Small intestine (tissue), 7 donors: ENCODE measurements at regions not wholly inside any gene's neighbourhood (a gene's known extent, or its start where the extent isn't known, plus 50 kb on each side); places are given as distances from the start of the nearest gene placed in this dataset.
"Not testable (repeated sequence)": the region's sequence is repeated elsewhere in the genome, so short reads cannot be mapped to it uniquely, and the experiment has no call there.

Experiments
- DNase-seq, 2 donors: peaks; one replicate each; pipeline versions ENCODE4 v3.0.0 to v3.0.0-alpha.2; 2013
- FAIRE-seq: peaks from 2 replicates; lab custom pipeline; 2012; peaks lifted over from hg19 to GRCh38; lab: Jason Lieb, UNC
- H3K27ac ChIP-seq, 3 donors: one replicate each; pipeline ENCODE4 v1.5.1; 2013; ENCODE audit warnings: low read length in 2 of 3, mild to moderate bottlenecking in 2 of 3, control low read depth in 1 of 3, inconsistent platforms in 1 of 3, low read depth in 1 of 3, moderate library complexity in 1 of 3
- H3K27me3 ChIP-seq, 3 donors: one replicate each; pipeline ENCODE4 v1.6.1; 2013; ENCODE audit warnings: low read length in 3 of 3, inconsistent platforms in 1 of 3; ENCODE audit not compliant: control insufficient read depth in 3 of 3, insufficient read depth in 3 of 3
- H3K36me3 ChIP-seq, 3 donors: one replicate each; pipeline ENCODE4 v1.6.1; 2013; ENCODE audit warnings: low read length in 3 of 3, inconsistent platforms in 1 of 3, low read depth in 1 of 3, mild to moderate bottlenecking in 1 of 3, moderate library complexity in 1 of 3; ENCODE audit not compliant: control insufficient read depth in 3 of 3, insufficient read depth in 2 of 3
- H3K4me1 ChIP-seq, 3 donors: one replicate each; pipeline ENCODE4 v1.6.1; 2013; ENCODE audit warnings: low read length in 2 of 3, inconsistent platforms in 1 of 3, low read depth in 1 of 3, mild to moderate bottlenecking in 1 of 3, moderate library complexity in 1 of 3; ENCODE audit not compliant: control insufficient read depth in 3 of 3, insufficient read depth in 2 of 3
- H3K4me3 ChIP-seq, 3 donors: one replicate each; pipeline ENCODE4 v1.5.1; 2013; ENCODE audit warnings: low read length in 3 of 3, control low read depth in 1 of 3, inconsistent platforms in 1 of 3, low read depth in 1 of 3, mild to moderate bottlenecking in 1 of 3, moderate library complexity in 1 of 3
- H3K9me3 ChIP-seq, 2 donors: one replicate each; pipeline ENCODE4 v1.6.1; 2013; ENCODE audit warnings: low read depth in 1 of 2, low read length in 1 of 2; ENCODE audit not compliant: control insufficient read depth in 2 of 2, insufficient read depth in 1 of 2
- WGBS, 3 donors: extraction: QIAGEN DNeasy Blood & Tissue Kit; methylation state at CpG; one replicate each; pipeline ENCODE4 v1.1.7; 2013; 5-methylcytosine and 5-hydroxymethylcytosine counted together
- donor health status: healthy with polysubstance abuse.
- donor health status: control.
- donor health status: control.
- donor health status: Bipolar disorder and iron deficiency.
- donor health status: healthy.

DNA sequence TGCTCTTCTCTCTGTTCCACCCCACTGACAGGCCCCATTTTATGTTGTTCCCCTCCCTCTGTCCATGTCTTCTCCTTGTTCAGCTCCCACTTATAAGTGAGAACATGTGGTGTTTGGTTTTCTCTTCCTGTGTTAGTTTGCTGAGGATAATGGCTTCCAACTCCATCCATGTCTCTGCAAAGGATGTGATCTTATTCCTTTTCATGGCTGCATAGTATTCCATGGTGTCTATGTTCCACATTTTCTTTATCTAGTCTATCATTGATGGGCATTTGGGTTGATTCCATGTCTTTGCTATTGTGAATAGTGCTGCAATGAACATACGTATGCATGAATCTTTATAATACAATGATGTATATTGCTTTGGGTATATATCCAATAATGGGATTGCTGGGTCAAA, 283.4 kb upstream of the HS3ST5 start:
- not testable (repeated sequence) for H3K27me3 ChIP-seq, H3K4me1 ChIP-seq, FAIRE-seq, H3K27ac ChIP-seq, H3K9me3 ChIP-seq, H3K4me3 ChIP-seq, DNase-seq, H3K36me3 ChIP-seq
- 89 to 100% (median 98%) methylated on average over 1 of the region's 1 CpG for WGBS, 3 donors

DNA sequence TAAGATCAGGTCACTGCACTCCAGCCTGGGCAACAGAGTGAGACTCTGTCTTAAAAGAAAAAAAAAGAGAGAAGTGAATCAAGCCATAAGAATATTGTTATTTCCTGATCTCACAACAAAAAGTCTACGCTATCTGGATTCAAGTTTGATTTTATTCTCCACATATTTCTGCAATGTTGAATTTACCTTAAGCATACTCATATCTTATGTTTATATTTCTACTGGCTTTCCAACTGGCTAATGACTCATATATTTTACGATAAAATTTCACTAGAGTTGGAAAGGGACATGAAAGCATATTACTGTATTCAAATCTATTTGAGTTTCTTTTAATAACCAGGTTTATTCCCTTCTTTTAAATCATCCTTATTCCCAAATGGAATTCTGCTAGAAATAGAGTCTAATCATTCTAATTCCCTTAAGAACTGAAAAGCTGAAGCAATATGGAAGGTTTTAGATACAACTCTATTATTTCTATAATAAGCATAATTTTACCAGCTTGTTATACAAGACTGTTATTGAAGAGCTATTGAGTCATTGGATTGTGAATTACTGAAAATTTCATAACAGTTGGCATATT, 276.9 kb upstream of the HS3ST5 start:
- Histone ChIP-seq H3K9me3 (no peaks in the 10 kb centered on the region), H3K27ac (no peak overlapping the region), H3K36me3 (no peaks in the 10 kb centered on the region), H3K27me3 (no peaks in the 10 kb centered on the region), H3K4me1 (no peaks in the 10 kb centered on the region), H3K4me3 (no peak overlapping the region)
- DNase-seq, result no peak
- FAIRE-seq, result no peak
- 75 to 84% (median 77%) methylated on average over 2 of the region's 2 CpGs for WGBS, 3 donors

DNA sequence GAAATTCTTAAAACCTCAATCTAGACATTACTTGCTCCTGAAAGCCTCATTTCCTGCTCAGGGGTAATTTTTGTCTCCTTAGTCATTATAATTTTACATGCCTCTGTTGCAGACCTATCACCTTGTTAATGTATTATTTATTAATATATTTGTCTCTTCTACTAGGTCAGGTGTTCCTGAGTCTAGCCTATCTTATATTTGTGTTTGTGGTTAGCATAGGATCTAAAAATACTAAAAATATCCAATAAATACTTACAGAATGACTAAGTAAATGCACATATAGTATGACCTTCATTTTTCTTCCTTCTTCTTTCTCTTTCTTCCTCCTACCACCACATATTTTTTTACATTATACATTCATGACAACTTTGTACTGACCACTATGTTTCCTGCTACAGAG, 268.9 kb upstream of the HS3ST5 start:
- no peak for FAIRE-seq
- no peaks in the 10 kb centered on the region for H3K36me3 ChIP-seq
- H3K4me1 ChIP-seq, result no peaks in the 10 kb centered on the region
- no peak for DNase-seq
- no peaks in the 10 kb centered on the region for H3K27me3 ChIP-seq
- no peaks in the 10 kb centered on the region for H3K9me3 ChIP-seq
- no peak overlapping the region for H3K27ac ChIP-seq
- no peak overlapping the region for H3K4me3 ChIP-seq

DNA sequence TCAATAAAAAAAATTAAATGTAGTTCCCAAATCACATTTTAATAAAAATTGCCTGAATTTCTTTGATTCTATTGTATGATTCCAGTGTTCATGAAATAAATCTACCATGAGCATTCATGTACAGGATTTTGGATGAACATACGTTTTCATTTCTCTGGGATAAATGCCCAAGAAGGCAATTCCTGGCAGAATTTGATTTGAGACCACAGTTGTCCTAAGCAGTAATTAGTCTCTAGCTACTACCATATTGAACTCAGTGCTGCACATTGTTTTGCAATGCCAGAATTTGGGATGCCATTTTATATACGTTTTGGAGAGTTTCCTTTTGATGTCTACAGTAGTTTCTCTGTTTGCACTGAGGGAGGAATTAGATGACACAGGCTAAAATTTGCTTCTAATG, 265.3 kb upstream of the HS3ST5 start:
- Histone ChIP-seq H3K27ac (no peak overlapping the region), H3K4me3 (no peak overlapping the region), H3K9me3 (no peaks in the 10 kb centered on the region), H3K36me3 (no peaks in the 10 kb centered on the region), H3K27me3 (no peaks in the 10 kb centered on the region), H3K4me1 (no peaks in the 10 kb centered on the region)
- FAIRE-seq, result no peak
- WGBS, 3 donors, result 62 to 71% (median 64%) methylated on average over 2 of the region's 2 CpGs
- no peak for DNase-seq

DNA sequence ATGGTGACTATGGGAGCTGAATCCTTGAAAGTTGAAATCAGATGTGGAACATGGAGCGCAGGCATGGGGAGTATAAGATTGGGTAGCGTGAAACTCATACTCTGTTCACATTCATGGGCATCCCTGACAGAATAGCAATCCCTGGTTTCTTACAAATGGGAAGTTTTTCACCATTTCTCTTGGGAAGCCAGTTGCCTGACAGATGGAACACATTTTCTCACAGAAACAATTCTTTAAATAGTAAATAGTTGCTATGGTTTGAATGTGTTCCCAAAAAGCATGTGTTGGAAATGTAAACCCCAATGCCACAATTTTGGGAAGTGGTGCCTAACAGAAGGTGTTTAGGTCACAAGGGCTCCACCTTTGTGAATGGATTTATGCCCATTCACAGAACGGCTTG, 262.8 kb upstream of the HS3ST5 start:
- H3K9me3 ChIP-seq, result no peaks in the 10 kb centered on the region
- WGBS, 3 donors, result 67 to 90% (median 84%) methylated on average over 3 of the region's 3 CpGs
- DNase-seq (no peak), FAIRE-seq (no peak)
- no peaks in the 10 kb centered on the region for H3K36me3 ChIP-seq
- H3K27me3 ChIP-seq, result no peaks in the 10 kb centered on the region
- H3K4me1 ChIP-seq, result no peaks in the 10 kb centered on the region
- H3K27ac ChIP-seq, result no peak overlapping the region
- no peak overlapping the region for H3K4me3 ChIP-seq

DNA sequence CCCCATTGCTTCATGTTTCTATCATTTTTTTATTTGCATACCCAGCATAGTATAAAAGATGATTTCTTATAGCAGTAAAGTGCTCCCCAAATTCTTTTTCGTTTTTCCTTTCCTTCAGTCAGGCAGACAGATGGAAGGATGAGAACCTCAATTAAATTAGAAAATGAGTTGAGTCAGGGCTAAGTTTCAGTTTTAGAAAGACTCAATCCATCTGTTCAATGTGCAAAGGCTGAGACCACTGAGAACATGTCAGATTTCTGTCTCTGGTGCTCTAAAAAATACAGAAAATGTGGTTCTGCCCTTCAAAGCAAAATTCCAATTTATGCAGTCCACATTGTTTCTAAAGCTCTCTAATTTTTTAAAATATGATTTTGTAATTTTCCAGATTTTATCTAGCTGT, 257.6 kb upstream of the HS3ST5 start:
- H3K4me3 ChIP-seq, result no peak overlapping the region
- WGBS, 3 donors, result 44 to 60% (median 50%) methylated on average over 1 of the region's 1 CpG
- H3K36me3 ChIP-seq, result no peaks in the 10 kb centered on the region
- FAIRE-seq, result no peak
- DNase-seq, result no peak
- H3K27ac ChIP-seq, result no peak overlapping the region
- no peaks in the 10 kb centered on the region for H3K27me3 ChIP-seq
- no peaks in the 10 kb centered on the region for H3K4me1 ChIP-seq
- no peaks in the 10 kb centered on the region for H3K9me3 ChIP-seq

DNA sequence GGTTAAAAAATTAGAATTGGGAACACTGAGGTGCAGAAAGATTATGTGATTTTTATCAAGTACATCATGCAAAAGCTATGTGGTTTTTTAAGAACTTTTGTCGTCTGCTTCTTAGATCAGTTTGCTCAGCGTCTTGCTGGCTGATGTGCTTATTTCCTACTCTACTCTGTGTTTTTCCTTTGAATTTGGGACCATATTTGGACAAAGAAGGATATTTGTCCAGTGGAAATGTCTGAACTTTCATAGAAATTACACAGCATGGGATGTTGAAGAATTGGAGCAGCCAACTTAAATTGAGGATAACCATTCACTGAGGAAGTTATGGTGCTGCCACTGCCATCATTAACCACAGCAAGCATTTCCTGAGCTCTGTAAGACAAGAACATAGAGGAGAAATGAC, 252.8 kb upstream of the HS3ST5 start:
- Histone ChIP-seq H3K4me3 (no peak overlapping the region), H3K4me1 (no peaks in the 10 kb centered on the region), H3K36me3 (no peaks in the 10 kb centered on the region), H3K27me3 (no peaks in the 10 kb centered on the region), H3K27ac (no peak overlapping the region), H3K9me3 (no peaks in the 10 kb centered on the region)
- 64 to 83% (median 74%) methylated on average over 2 of the region's 2 CpGs for WGBS, 3 donors
- no peak for FAIRE-seq
- DNase-seq, result no peak

DNA sequence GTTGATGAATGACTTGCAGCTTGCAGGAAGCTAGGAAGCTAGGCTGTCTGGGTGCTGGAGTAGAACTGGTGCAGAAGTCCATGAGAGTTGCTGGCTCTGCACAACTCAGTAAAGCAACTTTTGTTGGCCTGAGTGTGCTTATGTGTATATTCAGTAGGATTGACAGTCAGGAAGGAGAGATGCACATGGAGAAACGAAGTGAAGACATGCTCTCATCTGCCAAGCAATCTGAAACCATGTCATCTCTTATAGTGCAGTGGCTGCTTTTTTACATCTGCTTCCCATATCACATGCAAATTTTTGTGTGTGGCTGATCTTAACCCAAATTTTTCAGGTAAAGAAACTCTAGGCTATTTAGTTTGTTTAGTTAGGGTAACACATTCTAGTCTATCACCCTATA, 252.4 kb upstream of the HS3ST5 start:
- FAIRE-seq (no peak), DNase-seq (no peak)
- WGBS, 3 donors, result 4 to 30% (median 15%) methylated on average over 1 of the region's 1 CpG

DNA sequence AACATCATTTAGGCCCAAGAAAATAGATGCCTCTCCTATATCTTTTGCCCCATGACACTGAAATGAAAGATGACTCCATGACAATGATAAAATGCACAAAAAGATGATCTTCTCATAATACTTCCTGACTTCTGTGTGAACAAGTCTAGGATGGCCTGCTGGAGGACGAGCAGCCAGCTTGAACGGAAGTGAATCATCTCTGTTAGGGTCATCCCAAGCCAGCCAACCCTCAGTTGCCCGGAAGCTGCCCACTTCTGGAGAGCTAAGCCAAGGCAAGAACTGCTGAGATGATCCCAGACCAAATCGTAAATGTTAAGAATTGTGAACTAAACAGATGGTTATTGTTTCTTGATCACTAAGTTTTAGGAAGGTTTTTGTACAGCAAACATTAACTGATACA, 249.7 kb upstream of the HS3ST5 start:
- no peaks in the 10 kb centered on the region for H3K36me3 ChIP-seq
- WGBS, 3 donors, result 74 to 78% (median 76%) methylated on average over 4 of the region's 4 CpGs
- H3K27me3 ChIP-seq, result no peaks in the 10 kb centered on the region
- no peaks in the 10 kb centered on the region for H3K9me3 ChIP-seq
- H3K27ac ChIP-seq, result no peak overlapping the region
- no peak overlapping the region for H3K4me3 ChIP-seq
- no peak for DNase-seq
- no peak for FAIRE-seq
- no peaks in the 10 kb centered on the region for H3K4me1 ChIP-seq

More for the DNA sequence above, 252.4 kb upstream of the HS3ST5 start:
- Histone ChIP-seq H3K4me1 (no peaks in the 10 kb centered on the region), H3K27ac (no peak overlapping the region), H3K36me3 (no peaks in the 10 kb centered on the region), H3K27me3 (no peaks in the 10 kb centered on the region), H3K9me3 (no peaks in the 10 kb centered on the region), H3K4me3 (no peak overlapping the region)
